ENCODE measurements at regions not wholly inside any gene's neighbourhood (a gene's known extent, or its start where the extent isn't known, plus 50 kb on each side); places are given as distances from the start of the nearest gene placed in this dataset.

GRCh38 chr1:199265319-199265718 is 626.5 kb downstream of the PTPRC start:
- no peaks in the 10 kb centered on the region for H3K27me3 ChIP-seq (ENCODE audit: control insufficient read depth in 2 of 2, insufficient read depth in 2 of 2, low read length in 2 of 2)
- H3K4me3 ChIP-seq (ENCODE audit: low read length in 2 of 2): no peak overlapping the region
- no peaks in the 10 kb centered on the region for H3K36me3 ChIP-seq (ENCODE audit: control insufficient read depth in 2 of 2, insufficient read depth in 2 of 2, low read length in 2 of 2)
- H3K4me1 ChIP-seq (ENCODE audit: control insufficient read depth in 2 of 2, insufficient read depth in 2 of 2, low read length in 2 of 2): no peaks in the 10 kb centered on the region
- H3K27ac ChIP-seq (ENCODE audit: low read depth in 2 of 2, low read length in 2 of 2): no peak overlapping the region
- H3K9me3 ChIP-seq (ENCODE audit: control insufficient read depth in 2 of 2, low read length in 2 of 2): no peaks in the 10 kb centered on the region
- no peak overlapping the region for H3K9ac ChIP-seq (ENCODE audit: low read depth in 1 of 2, low read length in 2 of 2)

GRCh38 chr1:199269241-199269640 is 630.4 kb downstream of the PTPRC start:
- Histone ChIP-seq H3K4me3 (ENCODE audit: low read length in 2 of 2) (no peak overlapping the region), H3K4me1 (ENCODE audit: control insufficient read depth in 2 of 2, insufficient read depth in 2 of 2, low read length in 2 of 2) (no peaks in the 10 kb centered on the region), H3K27ac (ENCODE audit: low read depth in 2 of 2, low read length in 2 of 2) (no peak overlapping the region)

GRCh38 chr1:199272139-199272544 is 633.3 kb downstream of the PTPRC start:
- no peak overlapping the region for H3K4me3 ChIP-seq (ENCODE audit: low read length in 2 of 2)
- no peaks in the 10 kb centered on the region for H3K4me1 ChIP-seq (ENCODE audit: control insufficient read depth in 2 of 2, insufficient read depth in 2 of 2, low read length in 2 of 2)
- no peaks in the 10 kb centered on the region for H3K36me3 ChIP-seq (ENCODE audit: control insufficient read depth in 2 of 2, insufficient read depth in 2 of 2, low read length in 2 of 2)
- H3K9me3 ChIP-seq (ENCODE audit: control insufficient read depth in 2 of 2, low read length in 2 of 2): no peaks in the 10 kb centered on the region
- H3K27me3 ChIP-seq (ENCODE audit: control insufficient read depth in 2 of 2, insufficient read depth in 2 of 2, low read length in 2 of 2): no peaks in the 10 kb centered on the region
- H3K27ac ChIP-seq (ENCODE audit: low read depth in 2 of 2, low read length in 2 of 2): no peak overlapping the region
- no peak overlapping the region for H3K9ac ChIP-seq (ENCODE audit: low read depth in 1 of 2, low read length in 2 of 2)

More at GRCh38 chr1:199269241-199269640, 630.4 kb downstream of the PTPRC start:
- Histone ChIP-seq H3K9me3 (ENCODE audit: control insufficient read depth in 2 of 2, low read length in 2 of 2) (no peaks in the 10 kb centered on the region), H3K27me3 (ENCODE audit: control insufficient read depth in 2 of 2, insufficient read depth in 2 of 2, low read length in 2 of 2) (no peaks in the 10 kb centered on the region), H3K36me3 (ENCODE audit: control insufficient read depth in 2 of 2, insufficient read depth in 2 of 2, low read length in 2 of 2) (no peaks in the 10 kb centered on the region), H3K9ac (ENCODE audit: low read depth in 1 of 2, low read length in 2 of 2) (no peak overlapping the region)

GRCh38 chr1:199272628-199273086 is 633.8 kb downstream of the PTPRC start:
- Histone ChIP-seq H3K4me1 (ENCODE audit: control insufficient read depth in 2 of 2, insufficient read depth in 2 of 2, low read length in 2 of 2) (no peaks in the 10 kb centered on the region), H3K4me3 (ENCODE audit: low read length in 2 of 2) (no peak overlapping the region), H3K27me3 (ENCODE audit: control insufficient read depth in 2 of 2, insufficient read depth in 2 of 2, low read length in 2 of 2) (no peaks in the 10 kb centered on the region), H3K27ac (ENCODE audit: low read depth in 2 of 2, low read length in 2 of 2) (no peak overlapping the region), H3K9ac (ENCODE audit: low read depth in 1 of 2, low read length in 2 of 2) (no peak overlapping the region), H3K9me3 (ENCODE audit: control insufficient read depth in 2 of 2, low read length in 2 of 2) (no peaks in the 10 kb centered on the region), H3K36me3 (ENCODE audit: control insufficient read depth in 2 of 2, insufficient read depth in 2 of 2, low read length in 2 of 2) (no peaks in the 10 kb centered on the region)

- Histone ChIP-seq H3K9ac (ENCODE audit: low read depth in 1 of 2, low read length in 2 of 2) (no peak overlapping the region), H3K36me3 (ENCODE audit: control insufficient read depth in 2 of 2, insufficient read depth in 2 of 2, low read length in 2 of 2) (no peaks in the 10 kb centered on the region), H3K4me3 (ENCODE audit: low read length in 2 of 2) (no peak overlapping the region), H3K27me3 (ENCODE audit: control insufficient read depth in 2 of 2, insufficient read depth in 2 of 2, low read length in 2 of 2) (no peaks in the 10 kb centered on the region), H3K9me3 (ENCODE audit: control insufficient read depth in 2 of 2, low read length in 2 of 2) (no peaks in the 10 kb centered on the region), H3K27ac (ENCODE audit: low read depth in 2 of 2, low read length in 2 of 2) (no peak overlapping the region), H3K4me1 (ENCODE audit: control insufficient read depth in 2 of 2, insufficient read depth in 2 of 2, low read length in 2 of 2) (no peaks in the 10 kb centered on the region)
Observed at GRCh38 chr1:199273837-199274379, 635.1 kb downstream of the PTPRC start.

GRCh38 chr1:199279067-199279466 is 640.2 kb downstream of the PTPRC start:
- Histone ChIP-seq H3K36me3 (ENCODE audit: control insufficient read depth in 2 of 2, insufficient read depth in 2 of 2, low read length in 2 of 2) (no peaks in the 10 kb centered on the region), H3K9ac (ENCODE audit: low read depth in 1 of 2, low read length in 2 of 2) (no peak overlapping the region), H3K27me3 (ENCODE audit: control insufficient read depth in 2 of 2, insufficient read depth in 2 of 2, low read length in 2 of 2) (no peaks in the 10 kb centered on the region), H3K9me3 (ENCODE audit: control insufficient read depth in 2 of 2, low read length in 2 of 2) (no peaks in the 10 kb centered on the region), H3K4me1 (ENCODE audit: control insufficient read depth in 2 of 2, insufficient read depth in 2 of 2, low read length in 2 of 2) (no peaks in the 10 kb centered on the region), H3K4me3 (ENCODE audit: low read length in 2 of 2) (no peak overlapping the region), H3K27ac (ENCODE audit: low read depth in 2 of 2, low read length in 2 of 2) (no peak overlapping the region)

- no peaks in the 10 kb centered on the region for H3K4me1 ChIP-seq (ENCODE audit: control insufficient read depth in 2 of 2, insufficient read depth in 2 of 2, low read length in 2 of 2)
- H3K27ac ChIP-seq (ENCODE audit: low read depth in 2 of 2, low read length in 2 of 2): no peak overlapping the region
- no peaks in the 10 kb centered on the region for H3K9me3 ChIP-seq (ENCODE audit: control insufficient read depth in 2 of 2, low read length in 2 of 2)
- no peak overlapping the region for H3K4me3 ChIP-seq (ENCODE audit: low read length in 2 of 2)
- no peaks in the 10 kb centered on the region for H3K27me3 ChIP-seq (ENCODE audit: control insufficient read depth in 2 of 2, insufficient read depth in 2 of 2, low read length in 2 of 2)
- H3K9ac ChIP-seq (ENCODE audit: low read depth in 1 of 2, low read length in 2 of 2): no peak overlapping the region
- no peaks in the 10 kb centered on the region for H3K36me3 ChIP-seq (ENCODE audit: control insufficient read depth in 2 of 2, insufficient read depth in 2 of 2, low read length in 2 of 2)
Observed at GRCh38 chr1:199279872-199280645, 641.2 kb downstream of the PTPRC start.

- Histone ChIP-seq H3K9ac (ENCODE audit: low read depth in 1 of 2, low read length in 2 of 2) (no peak overlapping the region), H3K4me1 (ENCODE audit: control insufficient read depth in 2 of 2, insufficient read depth in 2 of 2, low read length in 2 of 2) (no peaks in the 10 kb centered on the region), H3K4me3 (ENCODE audit: low read length in 2 of 2) (no peak overlapping the region), H3K36me3 (ENCODE audit: control insufficient read depth in 2 of 2, insufficient read depth in 2 of 2, low read length in 2 of 2) (no peaks in the 10 kb centered on the region), H3K9me3 (ENCODE audit: control insufficient read depth in 2 of 2, low read length in 2 of 2) (no peaks in the 10 kb centered on the region), H3K27me3 (ENCODE audit: control insufficient read depth in 2 of 2, insufficient read depth in 2 of 2, low read length in 2 of 2) (no peaks in the 10 kb centered on the region), H3K27ac (ENCODE audit: low read depth in 2 of 2, low read length in 2 of 2) (no peak overlapping the region)
Observed at GRCh38 chr1:199282751-199283305, 644.0 kb downstream of the PTPRC start.

- Histone ChIP-seq H3K9ac (ENCODE audit: low read depth in 1 of 2, low read length in 2 of 2) (no peak overlapping the region), H3K9me3 (ENCODE audit: control insufficient read depth in 2 of 2, low read length in 2 of 2) (no peaks in the 10 kb centered on the region), H3K36me3 (ENCODE audit: control insufficient read depth in 2 of 2, insufficient read depth in 2 of 2, low read length in 2 of 2) (no peaks in the 10 kb centered on the region), H3K27ac (ENCODE audit: low read depth in 2 of 2, low read length in 2 of 2) (no peak overlapping the region), H3K27me3 (ENCODE audit: control insufficient read depth in 2 of 2, insufficient read depth in 2 of 2, low read length in 2 of 2) (no peaks in the 10 kb centered on the region), H3K4me1 (ENCODE audit: control insufficient read depth in 2 of 2, insufficient read depth in 2 of 2, low read length in 2 of 2) (no peaks in the 10 kb centered on the region), H3K4me3 (ENCODE audit: low read length in 2 of 2) (no peak overlapping the region)
Observed at GRCh38 chr1:199283794-199284193, 645.0 kb downstream of the PTPRC start.

GRCh38 chr1:199287206-199287605 is 648.4 kb downstream of the PTPRC start:
- no peak overlapping the region for H3K9ac ChIP-seq (ENCODE audit: low read depth in 1 of 2, low read length in 2 of 2)
- H3K4me1 ChIP-seq (ENCODE audit: control insufficient read depth in 2 of 2, insufficient read depth in 2 of 2, low read length in 2 of 2): no peaks in the 10 kb centered on the region
- H3K36me3 ChIP-seq (ENCODE audit: control insufficient read depth in 2 of 2, insufficient read depth in 2 of 2, low read length in 2 of 2): no peaks in the 10 kb centered on the region
- no peaks in the 10 kb centered on the region for H3K9me3 ChIP-seq (ENCODE audit: control insufficient read depth in 2 of 2, low read length in 2 of 2)
- no peak overlapping the region for H3K4me3 ChIP-seq (ENCODE audit: low read length in 2 of 2)
- no peaks in the 10 kb centered on the region for H3K27me3 ChIP-seq (ENCODE audit: control insufficient read depth in 2 of 2, insufficient read depth in 2 of 2, low read length in 2 of 2)
- no peak overlapping the region for H3K27ac ChIP-seq (ENCODE audit: low read depth in 2 of 2, low read length in 2 of 2)

Measured in mucosa of rectum (tissue), 2 donors.